ENCODE measurements at regions not wholly inside any gene's neighbourhood (a gene's known extent, or its start where the extent isn't known, plus 50 kb on each side); places are given as distances from the start of the nearest gene placed in this dataset.
"Not testable (repeated sequence)": the region's sequence is repeated elsewhere in the genome, so short reads cannot be mapped to it uniquely, and the experiment has no call there.

DNA sequence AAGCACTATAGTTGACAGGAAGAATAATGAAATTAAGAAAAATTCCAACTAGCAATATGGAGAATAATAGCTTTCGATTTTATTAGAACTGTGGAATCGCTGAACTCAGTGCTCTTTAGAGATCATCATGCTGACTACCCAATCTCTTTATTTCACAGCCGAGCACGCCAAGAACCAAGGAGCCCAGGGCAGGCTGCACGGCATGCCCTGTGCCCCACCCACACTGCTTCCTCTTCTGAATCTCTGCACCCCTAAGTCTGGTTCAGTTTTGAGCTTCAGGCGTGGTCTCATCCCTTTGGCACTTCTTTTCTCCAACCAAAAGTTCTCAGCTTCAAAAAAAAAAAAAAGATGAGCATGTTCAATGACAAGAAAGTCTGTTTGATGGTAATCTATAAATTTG is 92.4 kb upstream of the ZNF800 start:
- no peaks in the 10 kb centered on the region for H3K9me3 ChIP-seq (ENCODE audit: control insufficient read depth, insufficient read depth, low read length)
- no peaks in the 10 kb centered on the region for H3K4me1 ChIP-seq (ENCODE audit: control insufficient read depth, insufficient read depth, low read length)
- no peaks in the 10 kb centered on the region for H3K36me3 ChIP-seq (ENCODE audit: control insufficient read depth, insufficient read depth, low read length)
- no peak overlapping the region for H3K9ac ChIP-seq (ENCODE audit: low read depth, low read length)
- no peaks in the 10 kb centered on the region for H3K27me3 ChIP-seq (ENCODE audit: control insufficient read depth, insufficient read depth, low read length)
- no peak overlapping the region for H3K4me3 ChIP-seq (ENCODE audit: low read depth, low read length)

DNA sequence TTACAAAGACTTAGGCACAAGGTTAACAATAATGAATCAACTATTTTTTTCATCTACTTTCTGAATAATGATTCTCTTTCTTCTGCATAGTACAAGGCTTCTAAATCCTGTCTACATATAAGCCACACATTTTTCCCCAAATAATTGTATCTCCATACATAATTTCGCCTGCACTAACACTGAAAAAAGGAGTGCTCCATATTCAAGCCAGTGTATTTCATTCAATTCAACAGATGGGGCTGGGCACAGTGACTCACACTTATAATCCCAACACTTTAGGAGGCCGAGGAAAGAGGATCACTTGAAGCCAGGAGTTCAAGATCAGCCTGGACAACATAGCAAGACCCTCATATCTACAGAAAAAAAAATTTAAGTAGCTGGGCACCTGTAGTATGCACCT is 86.0 kb upstream of the ZNF800 start:
- no peaks in the 10 kb centered on the region for H3K36me3 ChIP-seq (ENCODE audit: control insufficient read depth, insufficient read depth, low read length)
- no peaks in the 10 kb centered on the region for H3K4me1 ChIP-seq (ENCODE audit: control insufficient read depth, insufficient read depth, low read length)
- H3K9me3 ChIP-seq (ENCODE audit: control insufficient read depth, insufficient read depth, low read length), result no peaks in the 10 kb centered on the region
- H3K9ac ChIP-seq (ENCODE audit: low read depth, low read length), result no peak overlapping the region
- H3K4me3 ChIP-seq (ENCODE audit: low read depth, low read length), result no peak overlapping the region
- no peaks in the 10 kb centered on the region for H3K27me3 ChIP-seq (ENCODE audit: control insufficient read depth, insufficient read depth, low read length)

DNA sequence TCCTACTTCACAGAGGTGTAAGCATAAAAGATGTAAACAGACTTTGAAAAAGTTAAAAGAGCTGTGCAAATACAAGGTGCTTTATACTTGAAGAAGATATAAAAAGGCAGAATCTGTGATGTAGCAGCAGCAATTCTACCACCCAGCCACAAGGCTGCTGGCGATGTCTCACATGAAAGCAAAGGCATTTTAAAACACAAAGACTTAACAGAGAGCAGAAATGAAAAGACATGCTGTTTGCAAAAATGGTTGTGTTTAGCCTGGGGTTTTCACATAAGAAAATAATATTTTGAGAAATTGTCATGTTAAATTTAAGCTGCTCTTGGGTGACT is 85.5 kb upstream of the ZNF800 start:
- no peaks in the 10 kb centered on the region for H3K27me3 ChIP-seq (ENCODE audit: control insufficient read depth, insufficient read depth, low read length)
- H3K4me3 ChIP-seq (ENCODE audit: low read depth, low read length), result no peak overlapping the region
- no peaks in the 10 kb centered on the region for H3K36me3 ChIP-seq (ENCODE audit: control insufficient read depth, insufficient read depth, low read length)
- H3K9ac ChIP-seq (ENCODE audit: low read depth, low read length), result no peak overlapping the region
- H3K9me3 ChIP-seq (ENCODE audit: control insufficient read depth, insufficient read depth, low read length), result no peaks in the 10 kb centered on the region
- H3K4me1 ChIP-seq (ENCODE audit: control insufficient read depth, insufficient read depth, low read length), result no peaks in the 10 kb centered on the region

DNA sequence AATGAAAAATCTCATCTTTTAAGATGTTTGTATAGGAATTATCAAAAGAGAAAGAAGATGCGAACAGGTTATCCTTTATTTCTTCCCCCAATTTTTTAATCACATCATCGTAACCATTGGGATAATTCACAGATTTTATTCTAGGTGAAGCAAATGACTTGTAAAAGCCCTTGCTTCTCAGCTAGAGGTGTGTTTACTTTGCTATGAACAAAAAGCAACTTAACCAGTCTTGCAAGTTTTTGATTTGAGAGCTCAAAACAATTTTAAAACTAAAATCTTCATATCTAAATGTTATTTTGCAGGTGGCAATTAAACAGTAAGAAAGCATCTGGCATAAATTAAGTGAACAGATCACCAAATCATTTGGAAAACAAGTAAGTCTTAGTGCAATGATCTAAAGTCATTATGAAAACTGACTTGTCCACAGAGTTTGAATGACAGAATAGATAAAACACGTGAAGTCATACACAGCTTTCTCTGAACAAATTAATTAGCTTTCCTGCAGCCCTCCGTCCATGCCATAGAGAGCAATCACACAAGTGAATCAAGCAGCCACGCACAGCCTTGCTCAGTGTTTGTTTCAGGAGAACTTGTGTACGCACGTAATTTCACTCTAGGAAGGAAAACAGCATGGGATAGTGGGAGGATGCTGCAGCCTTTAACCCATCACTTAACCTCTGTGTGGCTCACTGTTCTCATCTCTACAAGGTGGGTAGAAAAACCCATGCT is 85.0 kb upstream of the ZNF800 start:
- H3K9me3 ChIP-seq (ENCODE audit: control insufficient read depth, insufficient read depth, low read length), result no peaks in the 10 kb centered on the region
- H3K27me3 ChIP-seq (ENCODE audit: control insufficient read depth, insufficient read depth, low read length), result no peaks in the 10 kb centered on the region
- H3K4me3 ChIP-seq (ENCODE audit: low read depth, low read length), result no peak overlapping the region

DNA sequence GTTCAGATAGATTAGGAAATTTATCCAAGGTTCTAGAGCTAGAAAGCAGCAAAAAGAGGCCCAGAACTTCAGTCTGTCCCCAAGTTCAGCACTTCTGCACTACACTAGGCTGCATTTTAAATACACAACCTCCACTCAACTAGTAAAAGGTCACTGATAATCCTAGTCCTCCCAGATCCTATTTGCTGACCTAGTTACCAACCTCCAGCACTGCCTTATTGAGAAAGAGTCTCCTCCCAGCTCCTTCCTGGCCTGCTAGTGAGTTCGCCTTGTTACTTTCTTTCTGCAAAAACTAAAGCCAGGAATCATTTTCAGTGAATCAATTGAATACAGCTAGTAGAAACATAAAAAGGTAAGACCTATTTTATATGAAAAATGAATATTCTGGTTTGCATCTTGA is 84.1 kb upstream of the ZNF800 start:
- no peaks in the 10 kb centered on the region for H3K4me1 ChIP-seq (ENCODE audit: control insufficient read depth, insufficient read depth, low read length)
- H3K36me3 ChIP-seq (ENCODE audit: control insufficient read depth, insufficient read depth, low read length), result no peaks in the 10 kb centered on the region
- no peaks in the 10 kb centered on the region for H3K9me3 ChIP-seq (ENCODE audit: control insufficient read depth, insufficient read depth, low read length)
- H3K27me3 ChIP-seq (ENCODE audit: control insufficient read depth, insufficient read depth, low read length), result no peaks in the 10 kb centered on the region
- no peak overlapping the region for H3K9ac ChIP-seq (ENCODE audit: low read depth, low read length)
- H3K4me3 ChIP-seq (ENCODE audit: low read depth, low read length), result no peak overlapping the region

More for the DNA sequence above, 85.0 kb upstream of the ZNF800 start:
- H3K36me3 ChIP-seq (ENCODE audit: control insufficient read depth, insufficient read depth, low read length), result no peaks in the 10 kb centered on the region
- H3K9ac ChIP-seq (ENCODE audit: low read depth, low read length), result no peak overlapping the region
- H3K4me1 ChIP-seq (ENCODE audit: control insufficient read depth, insufficient read depth, low read length), result no peaks in the 10 kb centered on the region

DNA sequence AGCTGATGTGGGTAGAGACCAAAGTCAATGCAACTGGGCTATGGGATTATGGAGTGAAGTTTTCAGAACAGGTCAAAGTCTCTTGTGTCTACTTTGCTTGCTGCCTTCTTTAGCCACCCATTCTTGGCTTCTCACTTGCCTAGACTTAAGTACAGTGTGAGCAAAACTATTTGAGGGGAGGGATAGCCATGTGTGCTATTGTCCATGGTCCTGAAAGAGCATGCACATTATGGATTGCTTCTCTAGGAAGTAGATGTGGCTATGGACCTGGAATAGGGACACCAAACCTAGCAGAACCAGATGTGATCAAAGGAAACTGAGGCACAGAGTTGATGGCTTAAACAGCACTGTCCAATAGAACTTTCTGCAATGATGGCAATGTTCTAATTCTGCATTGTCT is 81.9 kb upstream of the ZNF800 start:
- H3K9ac ChIP-seq (ENCODE audit: low read depth, low read length), result no peak overlapping the region
- H3K4me3 ChIP-seq (ENCODE audit: low read depth, low read length), result no peak overlapping the region
- no peaks in the 10 kb centered on the region for H3K4me1 ChIP-seq (ENCODE audit: control insufficient read depth, insufficient read depth, low read length)
- no peaks in the 10 kb centered on the region for H3K36me3 ChIP-seq (ENCODE audit: control insufficient read depth, insufficient read depth, low read length)
- H3K27me3 ChIP-seq (ENCODE audit: control insufficient read depth, insufficient read depth, low read length), result no peaks in the 10 kb centered on the region
- H3K9me3 ChIP-seq (ENCODE audit: control insufficient read depth, insufficient read depth, low read length), result no peaks in the 10 kb centered on the region

DNA sequence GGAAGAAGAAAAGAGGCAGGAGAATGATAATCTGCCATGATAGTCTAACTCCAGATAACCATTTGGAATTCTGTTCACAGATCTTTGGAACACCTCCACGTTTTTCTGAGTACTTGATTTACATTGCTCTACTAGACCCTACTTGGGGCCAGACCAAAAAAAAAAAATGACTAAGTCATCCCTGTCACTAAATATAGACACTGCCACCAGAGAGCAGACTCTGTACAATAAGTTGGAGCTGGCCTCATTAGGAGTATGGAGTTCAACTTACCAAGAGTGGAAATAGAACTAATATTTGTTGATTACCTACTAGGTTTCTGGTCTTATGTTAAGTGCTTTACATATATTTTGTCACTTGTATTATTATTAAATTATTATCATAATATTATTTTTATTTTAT is 80.9 kb upstream of the ZNF800 start:
- Histone ChIP-seq H3K27me3 (ENCODE audit: control insufficient read depth, insufficient read depth, low read length) (no peaks in the 10 kb centered on the region), H3K36me3 (ENCODE audit: control insufficient read depth, insufficient read depth, low read length) (no peaks in the 10 kb centered on the region), H3K4me1 (ENCODE audit: control insufficient read depth, insufficient read depth, low read length) (no peaks in the 10 kb centered on the region), H3K4me3 (ENCODE audit: low read depth, low read length) (no peak overlapping the region), H3K9ac (ENCODE audit: low read depth, low read length) (no peak overlapping the region), H3K9me3 (ENCODE audit: control insufficient read depth, insufficient read depth, low read length) (no peaks in the 10 kb centered on the region)

DNA sequence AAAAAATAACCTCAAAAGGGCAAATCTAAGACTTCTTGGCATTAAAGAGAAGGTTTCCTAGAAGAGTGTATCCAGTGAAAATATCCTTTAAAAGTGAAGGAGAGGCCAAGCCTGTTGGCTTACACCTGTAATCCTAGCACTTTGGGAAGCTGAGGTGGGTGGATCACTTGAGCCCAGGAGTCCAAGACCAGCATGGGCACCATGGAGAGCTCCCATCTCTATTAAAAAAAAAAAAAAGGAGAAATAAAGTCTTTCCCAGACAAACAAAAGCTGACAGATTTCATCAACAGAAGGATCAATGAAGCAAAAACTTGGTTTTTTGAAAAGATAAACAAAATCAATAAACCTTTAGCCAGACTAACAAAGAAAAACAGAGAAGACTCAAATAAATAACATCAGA is 67.6 kb upstream of the ZNF800 start:
- Histone ChIP-seq H3K4me1 (ENCODE audit: control insufficient read depth, insufficient read depth, low read length) (no peaks in the 10 kb centered on the region), H3K36me3 (ENCODE audit: control insufficient read depth, insufficient read depth, low read length) (no peaks in the 10 kb centered on the region), H3K27me3 (ENCODE audit: control insufficient read depth, insufficient read depth, low read length) (no peaks in the 10 kb centered on the region), H3K4me3 (ENCODE audit: low read depth, low read length) (no peak overlapping the region), H3K9ac (ENCODE audit: low read depth, low read length) (no peak overlapping the region), H3K9me3 (ENCODE audit: control insufficient read depth, insufficient read depth, low read length) (no peaks in the 10 kb centered on the region)

DNA sequence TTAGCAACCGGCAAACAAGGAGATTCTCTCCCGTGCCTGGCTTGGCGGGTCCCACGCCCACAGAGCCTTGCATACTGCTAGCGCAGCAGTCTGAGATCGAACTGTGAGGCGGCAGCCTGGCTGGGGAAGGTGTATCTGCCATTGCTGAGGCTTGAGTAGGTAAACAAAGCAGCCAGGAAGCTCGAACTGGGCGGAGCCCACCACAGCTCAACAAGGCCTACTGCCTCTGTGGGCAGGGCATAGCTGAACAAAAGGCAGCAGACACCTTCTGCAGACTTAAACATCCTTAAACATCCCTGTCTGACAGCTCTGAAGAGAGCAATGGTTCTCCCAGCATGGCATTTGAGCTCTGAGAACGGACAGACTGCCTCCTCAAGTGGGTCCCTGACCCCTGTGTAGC is 58.8 kb upstream of the ZNF800 start:
- H3K4me1 ChIP-seq (ENCODE audit: control insufficient read depth, insufficient read depth, low read length); H3K9ac ChIP-seq (ENCODE audit: low read depth, low read length); H3K36me3 ChIP-seq (ENCODE audit: control insufficient read depth, insufficient read depth, low read length); H3K9me3 ChIP-seq (ENCODE audit: control insufficient read depth, insufficient read depth, low read length); H3K4me3 ChIP-seq (ENCODE audit: low read depth, low read length); H3K27me3 ChIP-seq (ENCODE audit: control insufficient read depth, insufficient read depth, low read length): not testable (repeated sequence)

DNA sequence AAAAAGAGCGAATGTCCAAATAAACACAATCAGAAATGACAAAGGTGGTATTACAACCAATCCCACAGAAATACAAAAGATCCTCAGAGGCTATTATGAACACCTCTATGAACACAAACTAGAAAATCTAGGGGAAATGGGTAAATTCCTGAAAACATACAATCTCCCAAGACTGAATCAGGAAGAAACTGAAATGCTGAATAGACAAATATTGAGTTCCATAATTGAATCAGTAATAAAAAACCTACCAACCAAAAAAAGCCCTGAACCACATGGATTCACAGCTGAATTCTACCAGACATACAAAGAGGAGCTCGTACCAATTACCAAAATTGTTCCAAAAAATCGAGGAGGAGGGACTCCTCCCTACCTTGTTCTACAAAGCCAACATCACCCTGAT is 56.1 kb upstream of the ZNF800 start:
- no peaks in the 10 kb centered on the region for H3K4me1 ChIP-seq (ENCODE audit: control insufficient read depth, insufficient read depth, low read length)
- H3K4me3 ChIP-seq (ENCODE audit: low read depth, low read length), result no peak overlapping the region
- no peak overlapping the region for H3K9ac ChIP-seq (ENCODE audit: low read depth, low read length)
- no peaks in the 10 kb centered on the region for H3K36me3 ChIP-seq (ENCODE audit: control insufficient read depth, insufficient read depth, low read length)
- H3K27me3 ChIP-seq (ENCODE audit: control insufficient read depth, insufficient read depth, low read length), result no peaks in the 10 kb centered on the region
- H3K9me3 ChIP-seq (ENCODE audit: control insufficient read depth, insufficient read depth, low read length), result no peaks in the 10 kb centered on the region

DNA sequence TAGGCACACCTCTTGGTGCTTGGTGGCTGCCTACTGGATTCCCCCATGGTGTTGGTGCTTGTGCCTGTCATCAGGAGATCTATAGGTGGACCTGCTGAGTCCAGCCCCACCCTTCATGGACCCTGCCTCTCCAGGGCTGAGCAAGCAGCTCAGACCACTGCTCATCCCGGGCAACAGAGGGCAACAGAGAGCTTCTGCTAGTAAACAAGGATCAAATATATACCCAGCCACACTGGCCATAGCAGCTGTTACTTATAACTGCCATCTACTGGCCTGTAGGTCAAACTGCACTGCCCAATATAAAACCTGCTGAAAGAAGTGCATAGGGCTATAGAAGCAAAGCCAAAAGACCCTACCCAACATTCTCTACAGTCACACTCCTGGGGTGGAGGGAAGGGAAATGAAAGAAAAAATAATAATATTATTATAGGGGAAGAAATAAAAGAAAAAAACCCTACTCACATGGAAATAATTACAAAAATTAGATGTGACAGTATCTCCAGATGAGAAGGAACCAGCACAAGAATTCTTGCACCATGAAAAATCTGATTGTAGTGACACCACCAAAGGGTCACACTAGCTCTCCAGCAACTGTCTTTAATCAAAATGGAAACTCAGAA is 54.9 kb upstream of the ZNF800 start:
- no peak overlapping the region for H3K9ac ChIP-seq (ENCODE audit: low read depth, low read length)
- no peak overlapping the region for H3K4me3 ChIP-seq (ENCODE audit: low read depth, low read length)
- H3K27me3 ChIP-seq (ENCODE audit: control insufficient read depth, insufficient read depth, low read length), result no peaks in the 10 kb centered on the region
- H3K36me3 ChIP-seq (ENCODE audit: control insufficient read depth, insufficient read depth, low read length), result no peaks in the 10 kb centered on the region
- H3K4me1 ChIP-seq (ENCODE audit: control insufficient read depth, insufficient read depth, low read length), result no peaks in the 10 kb centered on the region
- H3K9me3 ChIP-seq (ENCODE audit: control insufficient read depth, insufficient read depth, low read length), result no peaks in the 10 kb centered on the region

DNA sequence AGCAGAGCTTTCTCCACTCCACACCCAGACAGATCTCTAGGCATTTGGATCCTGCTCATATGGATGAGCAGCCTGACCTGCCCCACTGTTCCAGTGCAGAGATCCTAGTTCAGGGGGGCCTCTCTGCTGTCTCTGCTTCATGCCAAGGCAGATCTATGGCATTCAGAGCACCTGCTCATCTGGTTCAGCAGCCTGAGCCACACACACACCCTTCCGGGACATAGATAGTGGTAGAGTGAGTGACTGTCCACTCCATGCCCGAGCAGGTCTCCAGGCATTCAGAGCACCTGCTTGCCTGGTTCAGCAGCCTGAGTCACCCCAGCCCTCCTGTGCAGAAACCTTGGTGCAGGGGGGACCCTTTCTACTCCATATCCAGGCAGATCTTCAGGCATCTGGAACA is 54.3 kb upstream of the ZNF800 start:
- no peak overlapping the region for H3K9ac ChIP-seq (ENCODE audit: low read depth, low read length)
- H3K9me3 ChIP-seq (ENCODE audit: control insufficient read depth, insufficient read depth, low read length), result no peaks in the 10 kb centered on the region
- no peak overlapping the region for H3K4me3 ChIP-seq (ENCODE audit: low read depth, low read length)
- H3K4me1 ChIP-seq (ENCODE audit: control insufficient read depth, insufficient read depth, low read length), result no peaks in the 10 kb centered on the region
- no peaks in the 10 kb centered on the region for H3K27me3 ChIP-seq (ENCODE audit: control insufficient read depth, insufficient read depth, low read length)
- no peaks in the 10 kb centered on the region for H3K36me3 ChIP-seq (ENCODE audit: control insufficient read depth, insufficient read depth, low read length)

Data from iPS-15b (cell line).